OCI-LY3 (cell line): ENCODE measurements at regions not wholly inside any gene's neighbourhood (a gene's known extent, or its start where the extent isn't known, plus 50 kb on each side); places are given as distances from the start of the nearest gene placed in this dataset.

ENCODE experiments used
- H2AFZ ChIP-seq: fragments of 200-600, 300-600 bp; shearing (Covaris generic); 2 replicates; pipeline ENCODE4 v1.6.0; 2014; ENCODE audit warnings: antibody characterized with exemption, low read depth, low read length
- H3K27ac ChIP-seq: fragments of 200-600, 300-600 bp; sonication (generic); 2 replicates; pipeline ENCODE4 v1.5.1; 2014; ENCODE audit warnings: mild to moderate bottlenecking, low read length, moderate library complexity, mixed read lengths
- H3K27me3 ChIP-seq: fragments of 200-600, 300-600 bp; sonication (generic); 2 replicates; pipeline ENCODE4 v1.6.1; 2014; ENCODE audit warnings: low read depth, low read length, mixed read lengths
- H3K36me3 ChIP-seq: fragments of 200-600, 300-600 bp; sonication (generic); replicated peaks from 2 replicates; pipeline ENCODE3; 2014; ENCODE audit warnings: low read depth, low read length, mixed read lengths
- H3K4me1 ChIP-seq: fragments of 300-600, 200-600 bp; sonication (generic); 2 replicates; pipeline ENCODE4 v1.6.1; 2014; ENCODE audit warnings: low read length, mixed read lengths
- H3K4me2 ChIP-seq: fragments of 200-600, 300-600 bp; sonication (generic); 2 replicates; pipeline ENCODE4 v1.6.1; 2014; ENCODE audit warnings: low read length, mixed read lengths
- H3K4me3 ChIP-seq: fragments of 300-600, 200-600 bp; sonication (generic); 2 replicates; pipeline ENCODE4 v1.5.1; 2014; ENCODE audit warnings: antibody characterized with exemption, mild to moderate bottlenecking, low read length, moderate library complexity
- H3K79me2 ChIP-seq: fragments of 300-600, 200-600 bp; shearing (Covaris generic); 2 replicates; pipeline ENCODE4 v1.6.1; 2014; ENCODE audit warnings: mild to moderate bottlenecking, low read length, mixed read lengths
- H3K9ac ChIP-seq: fragments of 300-600, 200-600 bp; shearing (Covaris generic); 2 replicates; pipeline ENCODE4 v1.6.0; 2014; ENCODE audit warnings: mild to moderate bottlenecking, low read length, moderate library complexity
- H3K9me3 ChIP-seq: fragments of 200-600, 300-600 bp; shearing (Covaris generic); 2 replicates; pipeline ENCODE4 v1.6.1; 2014; ENCODE audit warnings: low read length, mixed read lengths; ENCODE audit not compliant: insufficient read depth
- H4K20me1 ChIP-seq: fragments of 200-600, 300-600 bp; sonication (generic); 2 replicates; pipeline ENCODE4 v1.6.1; 2016; ENCODE audit warnings: low read length, mixed read lengths; ENCODE audit not compliant: insufficient read depth
- CTCF ChIP-seq: fragments of 200-600, 300-600 bp; sonication (generic); IDR thresholded peaks from 2 replicates; pipeline ENCODE4 v1.5.1; 2014; ENCODE audit warnings: antibody characterized with exemption, low read length, low read depth
- EZH2phosphoT487 ChIP-seq: fragments of 200-600 bp; shearing (Covaris generic); IDR thresholded peaks from 2 replicates; pipeline ENCODE4 v1.6.1; 2018; ENCODE audit warnings: antibody characterized with exemption, mixed run types, low read depth

DNA sequence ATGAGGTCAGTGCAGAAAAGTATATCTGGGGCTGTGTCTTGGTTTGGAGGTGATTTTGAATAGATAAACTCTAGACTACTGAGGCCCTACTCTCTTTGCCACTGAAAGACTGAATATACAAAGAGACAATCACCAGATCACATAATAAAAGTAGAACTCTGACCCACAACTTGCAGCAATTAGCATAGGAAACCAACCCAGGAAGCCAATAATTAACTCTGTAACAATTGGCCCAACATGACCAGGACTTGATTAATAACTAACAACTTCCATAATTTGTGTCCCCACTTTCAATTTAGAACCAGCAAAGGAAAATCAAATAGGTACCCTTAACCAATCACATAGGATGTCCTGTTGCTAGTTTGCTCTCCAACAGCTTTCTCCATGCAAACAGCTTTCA, 1104.9 kb upstream of the CELF4 start:
- Histone ChIP-seq H3K4me3 (no peak overlapping the region), H4K20me1 (no peaks in the 10 kb centered on the region), H3K27me3 (no peaks in the 10 kb centered on the region), H3K9me3 (peaks cover 5% of the 10 kb centered on the region; the same call in 1 of the 2 replicates), H3K4me2 (no peak overlapping the region), H3K9ac (no peak overlapping the region), H3K36me3 (peaks cover 2% of the 10 kb centered on the region), H3K79me2 (no peaks in the 10 kb centered on the region), H3K4me1 (no peaks in the 10 kb centered on the region), H3K27ac (no peak overlapping the region), H2AFZ (no peak overlapping the region)
- TF ChIP-seq CTCF = no peak
- TF ChIP-seq EZH2phosphoT487 = no peak

- H3K4me2 ChIP-seq = no peak overlapping the region
- peaks cover 10% of the 10 kb centered on the region for H3K4me1 ChIP-seq
- H3K36me3 ChIP-seq = peaks cover 11% of the 10 kb centered on the region
- H3K4me3 ChIP-seq = no peak overlapping the region
- H3K9ac ChIP-seq = no peak overlapping the region
- no peak overlapping the region for H3K27ac ChIP-seq
- no peaks in the 10 kb centered on the region; the same call in 1 of the 2 replicates for H3K9me3 ChIP-seq
- no peaks in the 10 kb centered on the region for H4K20me1 ChIP-seq
- TF ChIP-seq CTCF = no peak
- TF ChIP-seq EZH2phosphoT487 = no peak
- H2AFZ ChIP-seq = no peak overlapping the region
- H3K79me2 ChIP-seq = no peaks in the 10 kb centered on the region
- no peaks in the 10 kb centered on the region for H3K27me3 ChIP-seq
Observed at GRCh38 chr18:38664929-38665328, 1099.3 kb upstream of the CELF4 start.

DNA sequence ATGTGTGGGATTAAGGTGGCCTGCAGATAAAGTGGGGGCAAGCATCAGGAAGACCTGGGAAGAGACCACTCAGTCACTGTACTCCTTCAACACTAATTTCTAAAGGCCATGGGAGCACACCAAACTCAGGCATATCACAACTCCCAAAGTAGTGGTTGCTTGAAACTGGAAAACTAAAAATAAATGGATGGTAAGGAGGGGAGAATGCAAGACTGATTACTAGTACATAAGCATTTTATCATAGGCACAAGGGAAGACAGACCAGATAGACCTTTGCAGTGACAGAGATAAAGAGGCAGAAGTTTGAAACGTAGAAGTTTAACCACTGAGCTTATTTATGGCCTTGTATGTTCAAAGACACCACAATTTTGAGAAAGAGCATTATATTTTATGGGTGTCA, 1098.1 kb upstream of the CELF4 start:
- Histone ChIP-seq H3K79me2 (no peaks in the 10 kb centered on the region), H3K4me1 (peaks cover 14% of the 10 kb centered on the region), H3K4me2 (no peak overlapping the region), H3K4me3 (no peak overlapping the region), H2AFZ (no peak overlapping the region), H3K9me3 (no peaks in the 10 kb centered on the region; the same call in 1 of the 2 replicates), H3K36me3 (peaks cover 11% of the 10 kb centered on the region), H3K9ac (no peak overlapping the region), H3K27me3 (no peaks in the 10 kb centered on the region), H3K27ac (no peak overlapping the region), H4K20me1 (no peaks in the 10 kb centered on the region)
- TF ChIP-seq EZH2phosphoT487 (no peak), CTCF (no peak)

GRCh38 chr18:38663270-38663669, 1097.7 kb upstream of the CELF4 start:
- TF ChIP-seq CTCF = no peak
- TF ChIP-seq EZH2phosphoT487 = no peak
- Histone ChIP-seq H3K79me2 (no peaks in the 10 kb centered on the region), H3K36me3 (peaks cover 11% of the 10 kb centered on the region), H3K27ac (no peak overlapping the region), H3K4me3 (no peak overlapping the region), H3K4me2 (no peak overlapping the region), H2AFZ (no peak overlapping the region), H3K9ac (no peak overlapping the region), H4K20me1 (no peaks in the 10 kb centered on the region), H3K9me3 (no peaks in the 10 kb centered on the region; the same call in 1 of the 2 replicates), H3K27me3 (no peaks in the 10 kb centered on the region), H3K4me1 (peaks cover 14% of the 10 kb centered on the region)
